GM18873 (cell line): ENCODE measurements at regions not wholly inside any gene's neighbourhood (a gene's known extent, or its start where the extent isn't known, plus 50 kb on each side); places are given as distances from the start of the nearest gene placed in this dataset.
"Not testable (repeated sequence)": the region's sequence is repeated elsewhere in the genome, so short reads cannot be mapped to it uniquely, and the experiment has no call there.

Source experiments
- ATAC-seq: cut with Tn5 transposase; IDR thresholded peaks from one replicate; pipeline ENCODE4 v1.9.1; 2021; ENCODE audit warnings: mild to moderate bottlenecking, moderate library complexity, moderate number of reproducible peaks; ENCODE audit not compliant: unreplicated experiment, low FRiP score

- no peak for ATAC-seq
Measured at GRCh38 chr13:65342541-65343337, 1887.4 kb downstream of the PCDH9 start.

GRCh38 chr13:65339241-65339640 is 1890.9 kb downstream of the PCDH9 start:
- no peak for ATAC-seq

GRCh38 chr13:65336916-65337315 is 1893.2 kb downstream of the PCDH9 start:
- no peak for ATAC-seq

GRCh38 chr13:65336087-65336749 is 1893.9 kb downstream of the PCDH9 start:
- ATAC-seq: no peak

GRCh38 chr13:65330691-65331090 is 1899.4 kb downstream of the PCDH9 start:
- ATAC-seq: no peak

GRCh38 chr13:65330287-65330686 is 1899.8 kb downstream of the PCDH9 start:
- ATAC-seq: no peak

DNA sequence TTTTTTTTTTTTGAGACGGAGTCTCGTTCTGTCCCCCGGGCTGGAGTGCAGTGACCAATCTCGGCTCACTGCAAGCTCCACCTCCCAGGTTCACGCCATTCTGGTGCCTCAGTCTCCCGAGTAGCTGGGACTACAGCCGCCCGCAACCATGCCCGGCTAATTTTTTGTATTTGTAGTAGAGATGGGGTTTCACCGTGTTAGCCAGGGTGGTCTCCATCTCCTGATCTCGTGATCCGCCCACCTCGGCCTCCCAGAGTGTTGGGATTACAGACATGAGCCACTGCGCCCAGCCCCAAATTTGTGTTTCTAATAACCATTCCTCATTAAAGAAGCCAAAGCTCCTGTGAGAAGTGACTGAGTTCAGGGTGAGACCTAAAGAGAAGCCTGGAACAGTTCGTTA is 1906.9 kb downstream of the PCDH9 start:
- ATAC-seq: not testable (repeated sequence)

DNA sequence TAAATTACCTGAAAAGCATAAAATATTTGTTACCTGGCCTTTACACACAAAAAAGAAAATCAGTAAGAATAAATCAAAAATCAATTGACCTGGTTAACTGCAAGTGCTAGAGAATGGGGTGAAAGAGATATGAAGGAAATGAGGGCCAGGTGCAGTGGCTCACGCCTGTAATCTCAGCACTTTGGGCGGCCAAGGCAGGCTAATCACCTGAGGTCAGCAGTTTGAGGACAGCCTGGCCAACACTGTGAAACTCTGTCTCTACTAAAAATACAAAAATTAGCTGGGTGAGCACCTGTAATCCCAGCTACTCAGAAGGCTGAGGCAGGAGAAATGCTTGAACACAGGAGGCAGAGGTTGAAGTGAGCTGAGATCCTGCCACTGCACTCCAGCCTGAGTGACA is 1908.7 kb downstream of the PCDH9 start:
- ATAC-seq: not testable (repeated sequence)

DNA sequence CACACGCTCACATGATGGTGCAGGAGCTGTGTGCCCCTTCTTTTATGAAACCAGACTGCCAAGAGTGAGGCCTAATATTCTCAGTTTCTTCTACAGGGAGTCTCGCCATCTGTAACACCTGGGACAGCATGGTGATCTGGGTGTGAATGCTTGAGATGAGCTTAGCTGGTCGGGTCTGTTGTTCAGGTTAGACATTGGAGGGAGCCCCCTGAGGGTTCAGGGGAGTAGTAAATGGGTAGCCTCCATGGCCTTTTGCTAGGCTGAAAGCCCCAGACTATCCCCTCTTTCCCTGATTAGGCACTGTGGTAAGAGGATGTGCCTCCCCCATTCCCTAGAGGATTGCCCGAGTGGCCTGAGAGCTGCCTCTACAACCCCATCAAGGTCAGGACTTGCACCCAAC is 1916.1 kb downstream of the PCDH9 start:
- no peak for ATAC-seq

GRCh38 chr13:65310663-65311328 is 1919.3 kb downstream of the PCDH9 start:
- no peak for ATAC-seq

GRCh38 chr13:65309906-65310305 is 1920.2 kb downstream of the PCDH9 start:
- ATAC-seq: no peak

DNA sequence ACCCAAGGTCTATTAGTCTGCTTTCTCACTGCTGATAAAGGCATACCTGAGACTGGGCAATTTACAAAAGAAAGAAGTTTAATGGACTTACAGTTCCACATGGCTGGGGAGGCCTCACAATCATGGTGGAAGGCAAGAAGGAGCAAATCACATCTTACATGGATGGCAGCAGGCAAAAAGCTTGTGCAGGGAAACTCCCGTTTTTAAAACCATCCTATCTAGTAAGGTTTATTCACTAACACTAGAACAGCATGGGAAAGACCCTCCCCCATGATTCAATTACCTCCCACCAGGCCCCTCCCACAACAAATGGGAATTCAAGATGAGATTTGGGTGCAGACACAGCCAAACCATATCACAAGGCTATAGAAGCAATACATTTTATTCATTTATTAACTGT is 1921.4 kb downstream of the PCDH9 start:
- ATAC-seq: not testable (repeated sequence)

- no peak for ATAC-seq
Measured at GRCh38 chr13:65307056-65307455, 1923.1 kb downstream of the PCDH9 start.

DNA sequence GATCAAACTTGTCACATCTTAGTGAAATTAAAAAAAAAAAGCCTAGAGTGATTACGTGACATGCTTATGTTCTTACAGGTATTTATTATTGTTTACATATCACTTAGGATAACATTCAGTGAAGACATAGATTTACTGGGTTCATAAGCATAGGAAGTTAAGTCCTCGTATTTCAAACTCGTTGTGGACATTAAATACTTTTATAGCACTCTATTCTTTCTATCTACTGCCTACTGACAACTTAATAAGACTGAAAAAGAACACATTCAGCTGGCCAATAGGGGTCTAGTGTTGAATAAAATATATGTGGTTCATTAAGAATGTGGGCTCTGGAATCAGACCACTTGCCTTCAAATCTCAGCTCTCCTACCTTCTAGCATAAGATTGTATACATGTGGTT is 1927.4 kb downstream of the PCDH9 start:
- ATAC-seq: no peak

- ATAC-seq: no peak
Measured at GRCh38 chr13:65301506-65301905, 1928.6 kb downstream of the PCDH9 start.

DNA sequence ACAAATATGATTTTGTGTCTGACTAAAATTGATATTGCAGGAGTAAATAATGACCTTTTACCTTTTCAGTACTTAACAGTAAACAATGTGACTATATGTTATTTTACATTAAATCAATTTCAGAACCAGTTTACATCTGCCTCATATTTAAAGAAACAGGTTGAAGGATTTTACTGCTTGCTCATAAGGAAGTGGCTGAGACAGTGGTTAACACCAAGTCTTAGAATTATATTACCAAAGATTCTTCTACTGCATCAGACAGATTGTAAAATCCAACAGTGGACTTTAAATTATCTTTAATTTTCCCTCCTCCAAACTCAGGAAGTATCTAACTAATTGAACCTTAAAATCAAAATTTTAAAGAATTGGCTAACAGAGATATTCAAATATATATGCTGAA is 1929.9 kb downstream of the PCDH9 start:
- ATAC-seq: no peak

DNA sequence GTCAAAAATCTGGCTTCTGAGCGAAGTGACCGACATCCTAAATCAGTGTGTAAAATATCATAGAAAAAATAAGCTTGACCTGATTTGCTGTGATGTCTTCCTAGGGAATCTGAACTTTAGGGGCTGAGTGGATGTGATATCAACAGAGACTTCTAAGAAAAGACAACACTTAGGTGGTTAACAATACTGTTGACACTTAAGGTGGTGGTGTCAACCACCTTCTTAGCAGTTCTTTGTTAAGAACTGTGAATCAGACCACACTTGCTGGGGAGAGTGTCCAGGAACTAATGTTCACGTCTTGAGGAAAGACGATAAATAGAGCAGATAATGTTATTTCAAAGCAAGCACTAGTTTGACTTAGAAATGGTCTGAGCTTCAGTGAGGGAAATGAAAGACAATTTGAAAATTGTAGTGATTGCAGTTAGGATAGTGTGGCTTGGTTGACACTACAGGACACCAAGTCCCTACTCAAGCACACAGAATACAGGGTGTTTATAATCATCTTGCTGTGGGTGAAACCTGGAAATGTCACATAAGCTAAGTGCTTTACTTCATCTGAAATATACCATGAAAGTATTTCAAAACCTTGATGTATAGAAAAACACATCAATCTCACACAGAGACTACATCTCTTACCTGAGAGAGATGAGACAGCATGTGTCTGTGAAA is 1936.5 kb downstream of the PCDH9 start:
- ATAC-seq: no peak

- ATAC-seq: no peak
Measured at GRCh38 chr13:65292488-65292901, 1937.6 kb downstream of the PCDH9 start.

- no peak for ATAC-seq
Measured at GRCh38 chr13:65287405-65287804, 1942.7 kb downstream of the PCDH9 start.

DNA sequence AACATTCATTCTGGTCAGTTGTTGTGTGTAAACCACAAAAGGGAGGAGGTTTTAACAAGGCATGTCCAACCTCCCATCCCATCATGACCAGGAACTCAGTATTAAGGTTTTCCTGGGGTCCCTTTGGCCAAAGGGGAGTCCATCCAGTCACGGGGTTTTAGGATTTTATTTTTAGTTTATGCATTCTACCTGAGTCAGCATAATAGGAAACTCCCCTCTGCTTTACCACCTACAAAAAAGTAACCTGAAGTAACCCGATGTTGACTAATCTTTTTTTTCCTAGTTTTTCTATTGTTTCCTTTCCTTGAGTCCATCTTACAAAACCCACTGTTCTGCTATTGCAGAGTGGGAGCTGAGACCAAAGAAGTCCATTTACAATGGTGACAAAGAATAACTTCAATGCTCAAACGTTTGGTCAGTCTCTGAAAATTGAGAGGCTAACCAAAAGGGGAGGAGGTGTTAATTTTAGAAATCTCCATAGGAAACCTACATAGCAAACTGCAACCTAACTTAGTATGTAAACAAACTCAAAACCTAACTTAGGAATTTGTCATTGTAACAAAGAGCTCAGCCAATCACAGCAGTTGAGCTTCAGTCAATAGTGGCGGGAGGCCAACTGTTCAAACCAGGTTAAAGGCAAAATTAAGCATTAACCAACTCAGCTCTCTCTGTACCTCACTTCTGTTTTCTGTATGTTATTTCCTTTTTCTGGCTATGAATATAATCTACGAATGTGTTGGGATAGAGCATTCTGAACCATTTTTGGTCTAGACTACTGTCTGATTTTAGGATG is 1954.1 kb downstream of the PCDH9 start:
- ATAC-seq: no peak
